HepG2 (cell line): ENCODE measurements at regions not wholly inside any gene's neighbourhood (a gene's known extent, or its start where the extent isn't known, plus 50 kb on each side); places are given as distances from the start of the nearest gene placed in this dataset.

Experiments used
- FOXJ3 ChIP-seq: sonication (generic); formaldehyde crosslinking; IDR thresholded peaks from 2 replicates; pipeline ENCODE4 v1.4.0; 2020; ENCODE audit warnings: missing genetic modification reagents, mild to moderate bottlenecking, borderline replicate concordance
- IRF2 ChIP-seq: IDR thresholded peaks from 2 replicates; pipeline ENCODE4 v1.6.1; 2018; ENCODE audit warnings: missing genetic modification reagents, missing compliant biosample characterization
- MZF1 ChIP-seq: sonication (generic); formaldehyde crosslinking; IDR thresholded peaks from 2 replicates; pipeline ENCODE4 v1.8.1; 2023; ENCODE audit warnings: mild to moderate bottlenecking, missing genetic modification reagents, borderline replicate concordance
- NR2C2 ChIP-seq: sonication (generic); formaldehyde crosslinking; IDR thresholded peaks from 2 replicates; pipeline ENCODE4 v1.4.0; 2020; ENCODE audit warnings: missing genetic modification reagents, mild to moderate bottlenecking, moderate library complexity, borderline replicate concordance
- SP2 ChIP-seq: sonication (generic); formaldehyde crosslinking; IDR thresholded peaks from 2 replicates; pipeline ENCODE4 v1.5.1; 2020; ENCODE audit warnings: mild to moderate bottlenecking, missing genetic modification reagents
- U2AF2 ChIP-seq: fragments of 200-400 bp; formaldehyde crosslinking; IDR thresholded peaks from 2 replicates; pipeline ENCODE4 v1.6.1; 2017; ENCODE audit warnings: low read depth, mild to moderate bottlenecking, low read length
- TF ChIP-seq, protein P1 (sequence below): sonication (generic); formaldehyde crosslinking; IDR thresholded peaks from 2 replicates; pipeline ENCODE4 v1.4.0; 2020; ENCODE audit warnings: missing genetic modification reagents, mild to moderate bottlenecking, borderline replicate concordance
- TF ChIP-seq, protein P2 (sequence below): sonication (generic); formaldehyde crosslinking; IDR thresholded peaks from 2 replicates; pipeline ENCODE4 v1.5.0; 2020; ENCODE audit warnings: mild to moderate bottlenecking, missing genetic modification reagents, moderate library complexity

DNA sequence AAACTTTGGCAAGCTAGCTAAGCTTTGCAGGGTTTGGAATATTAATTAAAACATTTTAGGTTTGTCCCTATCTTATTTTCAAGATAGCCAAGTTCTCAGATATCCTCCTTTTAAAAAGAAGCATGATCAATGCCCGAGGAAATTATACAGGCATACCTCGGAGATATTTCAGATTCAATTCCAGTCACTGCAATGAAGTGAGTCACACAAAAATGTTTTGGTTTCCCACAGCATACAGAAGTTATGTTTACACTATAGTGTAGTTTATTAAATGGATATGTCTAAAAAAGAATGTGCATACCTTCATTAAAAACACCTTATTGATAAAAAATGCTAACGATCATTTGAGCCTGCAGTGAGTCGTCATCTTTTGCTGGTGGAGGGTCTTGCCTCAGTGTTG lies 382.9 kb upstream of the NPVF start:
- TF ChIP-seq IRF2: no peak
- no peak for TF ChIP-seq MZF1 (CRISPR knock-in tag)
- TF ChIP-seq, protein P1, sequence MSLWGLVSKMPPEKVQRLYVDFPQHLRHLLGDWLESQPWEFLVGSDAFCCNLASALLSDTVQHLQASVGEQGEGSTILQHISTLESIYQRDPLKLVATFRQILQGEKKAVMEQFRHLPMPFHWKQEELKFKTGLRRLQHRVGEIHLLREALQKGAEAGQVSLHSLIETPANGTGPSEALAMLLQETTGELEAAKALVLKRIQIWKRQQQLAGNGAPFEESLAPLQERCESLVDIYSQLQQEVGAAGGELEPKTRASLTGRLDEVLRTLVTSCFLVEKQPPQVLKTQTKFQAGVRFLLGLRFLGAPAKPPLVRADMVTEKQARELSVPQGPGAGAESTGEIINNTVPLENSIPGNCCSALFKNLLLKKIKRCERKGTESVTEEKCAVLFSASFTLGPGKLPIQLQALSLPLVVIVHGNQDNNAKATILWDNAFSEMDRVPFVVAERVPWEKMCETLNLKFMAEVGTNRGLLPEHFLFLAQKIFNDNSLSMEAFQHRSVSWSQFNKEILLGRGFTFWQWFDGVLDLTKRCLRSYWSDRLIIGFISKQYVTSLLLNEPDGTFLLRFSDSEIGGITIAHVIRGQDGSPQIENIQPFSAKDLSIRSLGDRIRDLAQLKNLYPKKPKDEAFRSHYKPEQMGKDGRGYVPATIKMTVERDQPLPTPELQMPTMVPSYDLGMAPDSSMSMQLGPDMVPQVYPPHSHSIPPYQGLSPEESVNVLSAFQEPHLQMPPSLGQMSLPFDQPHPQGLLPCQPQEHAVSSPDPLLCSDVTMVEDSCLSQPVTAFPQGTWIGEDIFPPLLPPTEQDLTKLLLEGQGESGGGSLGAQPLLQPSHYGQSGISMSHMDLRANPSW (CRISPR knock-in tag): no peak
- TF ChIP-seq, protein P2, sequence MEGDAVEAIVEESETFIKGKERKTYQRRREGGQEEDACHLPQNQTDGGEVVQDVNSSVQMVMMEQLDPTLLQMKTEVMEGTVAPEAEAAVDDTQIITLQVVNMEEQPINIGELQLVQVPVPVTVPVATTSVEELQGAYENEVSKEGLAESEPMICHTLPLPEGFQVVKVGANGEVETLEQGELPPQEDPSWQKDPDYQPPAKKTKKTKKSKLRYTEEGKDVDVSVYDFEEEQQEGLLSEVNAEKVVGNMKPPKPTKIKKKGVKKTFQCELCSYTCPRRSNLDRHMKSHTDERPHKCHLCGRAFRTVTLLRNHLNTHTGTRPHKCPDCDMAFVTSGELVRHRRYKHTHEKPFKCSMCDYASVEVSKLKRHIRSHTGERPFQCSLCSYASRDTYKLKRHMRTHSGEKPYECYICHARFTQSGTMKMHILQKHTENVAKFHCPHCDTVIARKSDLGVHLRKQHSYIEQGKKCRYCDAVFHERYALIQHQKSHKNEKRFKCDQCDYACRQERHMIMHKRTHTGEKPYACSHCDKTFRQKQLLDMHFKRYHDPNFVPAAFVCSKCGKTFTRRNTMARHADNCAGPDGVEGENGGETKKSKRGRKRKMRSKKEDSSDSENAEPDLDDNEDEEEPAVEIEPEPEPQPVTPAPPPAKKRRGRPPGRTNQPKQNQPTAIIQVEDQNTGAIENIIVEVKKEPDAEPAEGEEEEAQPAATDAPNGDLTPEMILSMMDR (CRISPR knock-in tag): no peak
- no peak for TF ChIP-seq FOXJ3 (CRISPR knock-in tag)
- TF ChIP-seq U2AF2: no peak
- TF ChIP-seq NR2C2 (CRISPR knock-in tag): no peak
- no peak for TF ChIP-seq SP2
